B cell (primary cell): ENCODE measurements at regions not wholly inside any gene's neighbourhood (a gene's known extent, or its start where the extent isn't known, plus 50 kb on each side); places are given as distances from the start of the nearest gene placed in this dataset.

Experiments
- ATAC-seq: fragments of 200-7000 bp; cut with Tn5 transposase; one replicate; pipeline ENCODE4 v1.10.0; 2021; ENCODE audit warnings: low read depth, mild to moderate bottlenecking, moderate number of reproducible peaks, moderate library complexity
- CTCF ChIA-PET: fragments of 350-600 bp; sonication (Branson Sonifier 250); formaldehyde crosslinking; loops from one replicate; lab custom pipeline; 2021; ENCODE audit warnings: antibody characterized with exemption, inconsistent platforms; lab: Charles Lee
- POLR2A ChIA-PET: fragments of 350-600 bp; sonication (Branson Sonifier 250); formaldehyde crosslinking; loops from one replicate; lab custom pipeline; 2021; ENCODE audit warnings: antibody characterized with exemption; lab: Charles Lee
- DNase-seq: peaks from one replicate; pipeline ENCODE4 v3.0.0; 2013
- H2AFZ ChIP-seq: 2 replicates; pipeline ENCODE4 v1.6.1; 2012; ENCODE audit warnings: mild to moderate bottlenecking, low read depth, low read length; ENCODE audit not compliant: insufficient read depth, poor library complexity, severe bottlenecking
- H3K27ac ChIP-seq, 2 donors: 1 replicate in 1 of 2; 2 replicates in 1 of 2; pipeline ENCODE4 v1.5.1; 2012 to 2013; ENCODE audit warnings: low read length in 2 of 2, mild to moderate bottlenecking in 2 of 2, moderate library complexity in 1 of 2
- H3K27me3 ChIP-seq, 4 experiments: fragments of 200-600 bp in 1 of 4; sonication (generic) in 1 of 4; replicated peaks in 1 of 4; 1 replicate in 2 of 4; 2 replicates in 2 of 4; pipeline versions ENCODE4 v1.6.1 to v1.7.0; 2013 to 2016; ENCODE audit warnings: low read length in 3 of 4, mild to moderate bottlenecking in 2 of 4, mixed read lengths in 1 of 4, moderate library complexity in 1 of 4; ENCODE audit not compliant: insufficient read depth in 4 of 4, control insufficient read depth in 3 of 4; ENCODE audit errors: control extremely low read depth in 1 of 4
- H3K36me3 ChIP-seq, 2 experiments: replicated peaks in 1 of 2; 1 replicate in 1 of 2; 2 replicates in 1 of 2; pipeline versions ENCODE4 v1.6.1 to v1.7.1; 2013; ENCODE audit warnings: low read length in 1 of 2; ENCODE audit not compliant: insufficient read depth in 2 of 2, control insufficient read depth in 1 of 2; ENCODE audit errors: control extremely low read depth in 1 of 2, extremely low read depth in 1 of 2
- H3K4me1 ChIP-seq, 2 donors: fragments of 200-600 bp in 1 of 2; sonication (generic) in 1 of 2; 1 replicate in 1 of 2; 2 replicates in 1 of 2; pipeline versions ENCODE4 v1.5.1 to v1.6.1; 2013 to 2017; ENCODE audit warnings: low read length in 2 of 2; ENCODE audit not compliant: control insufficient read depth in 2 of 2, insufficient read depth in 2 of 2
- H3K4me2 ChIP-seq: replicated peaks from 2 replicates; pipeline ENCODE3; 2012; ENCODE audit warnings: mild to moderate bottlenecking, low read depth, low read length; ENCODE audit not compliant: poor library complexity, severe bottlenecking
- H3K4me3 ChIP-seq, 5 experiments: fragments of 200-600 bp in 1 of 5; sonication (generic) in 1 of 5; 1 replicate in 3 of 5; 2 replicates in 2 of 5; pipeline versions ENCODE4 v1.5.1 to v1.7.0; 2011 to 2016; ENCODE audit warnings: low read length in 4 of 5, mild to moderate bottlenecking in 4 of 5, low read depth in 2 of 5, control low read depth in 1 of 5, moderate library complexity in 1 of 5; ENCODE audit not compliant: insufficient read depth in 1 of 5; ENCODE audit errors: control extremely low read depth in 1 of 5, extremely low read depth in 1 of 5
- H3K79me2 ChIP-seq: fragments of 200-600 bp; sonication (generic); one replicate; pipeline ENCODE4 v1.6.0; 2016; ENCODE audit warnings: low read length; ENCODE audit not compliant: control insufficient read depth, insufficient read depth
- H3K9ac ChIP-seq: fragments of 200-600 bp; sonication (generic); 2 replicates; pipeline ENCODE4 v1.6.1; 2017; ENCODE audit warnings: mild to moderate bottlenecking, low read length, moderate library complexity
- H3K9me3 ChIP-seq, 3 donors: one replicate each; pipeline versions ENCODE4 v1.6.1 to v1.7.1; 2013; ENCODE audit warnings: low read length in 2 of 3; ENCODE audit not compliant: control insufficient read depth in 2 of 3, insufficient read depth in 1 of 3; ENCODE audit errors: control extremely low read depth in 1 of 3
- H4K20me1 ChIP-seq: 2 replicates; pipeline ENCODE4 v1.6.0; 2012; ENCODE audit warnings: mild to moderate bottlenecking, low read length; ENCODE audit not compliant: insufficient read depth, control insufficient read depth, poor library complexity, severe bottlenecking
- H3K27ac Mint-ChIP-seq: one replicate; pipeline ENCODE4 v1.8.0; 2021; ENCODE audit warnings: mixed read lengths
- H3K27me3 Mint-ChIP-seq: one replicate; pipeline ENCODE4 v1.8.0; 2021; ENCODE audit warnings: mixed read lengths
- H3K4me1 Mint-ChIP-seq: one replicate; pipeline ENCODE4 v1.8.0; 2021; ENCODE audit warnings: mixed read lengths
- H3K4me3 Mint-ChIP-seq: one replicate; pipeline ENCODE4 v1.8.0; 2021; ENCODE audit warnings: mixed read lengths
- H3K9me3 Mint-ChIP-seq: one replicate; pipeline ENCODE4 v1.8.0; 2022; ENCODE audit warnings: mixed read lengths; ENCODE audit not compliant: insufficient read depth
- CTCF ChIP-seq: fragments of 200-600 bp; IDR thresholded peaks from one replicate; pipeline ENCODE4 v1.8.0; 2022; ENCODE audit warnings: antibody characterized with exemption, mild to moderate bottlenecking
- EZH2 ChIP-seq: IDR thresholded peaks from 2 replicates; pipeline ENCODE4 v1.6.1; 2012; ENCODE audit warnings: borderline replicate concordance, low read depth, mild to moderate bottlenecking, moderate library complexity, low read length; ENCODE audit not compliant: insufficient read depth, poor library complexity, severe bottlenecking
- WGBS: methylation state at CpG from one replicate; pipeline ENCODE4 v1.1.5; 2013; ENCODE audit warnings: missing lambda C conversion rate; ENCODE audit not compliant: insufficient coverage; 5-methylcytosine and 5-hydroxymethylcytosine counted together
- intact Hi-C: fragments of 100-400 bp; cut with micrococcal nuclease; formaldehyde crosslinking; loops from one replicate; pipeline ENCODE4 v1.10.0; 2022

- H3K4me3 Mint-ChIP-seq: no peak overlapping the region
- Histone ChIP-seq H3K36me3 (no peaks in the 10 kb centered on the region), H3K27me3 (no peaks in the 10 kb centered on the region), H3K4me1 (no peaks in the 10 kb centered on the region), H3K79me2 (no peaks in the 10 kb centered on the region), H3K27ac (no peak overlapping the region), H2AFZ (no peak overlapping the region), H4K20me1 (no peaks in the 10 kb centered on the region), H3K9ac (no peak overlapping the region), H3K4me2 (no peak overlapping the region), H3K4me3 (no peak overlapping the region), H3K9me3 (peaks cover 1 to 7% (median 5%) of the 10 kb centered on the region in 3 donors)
- ATAC-seq (no peak), DNase-seq (no peak)
- peaks cover 9% of the 10 kb centered on the region for H3K9me3 Mint-ChIP-seq
- TF ChIP-seq EZH2 (no peak), CTCF (no peak)
- WGBS: 45% methylated on average over 1 of the region's 5 CpGs
- H3K27ac Mint-ChIP-seq: no peak overlapping the region
- H3K4me1 Mint-ChIP-seq: no peaks in the 10 kb centered on the region
- POLR2A ChIA-PET: no interaction called here
- H3K27me3 Mint-ChIP-seq: peaks cover 4% of the 10 kb centered on the region
- CTCF ChIA-PET: no interaction called here
- intact Hi-C loops: no loop called here
Measured at GRCh38 chr14:97315790-97316189, 518.6 kb downstream of the VRK1 start.

- Mint-ChIP-seq H3K4me1 (no peaks in the 10 kb centered on the region), H3K27ac (no peak overlapping the region), H3K27me3 (peaks cover 3% of the 10 kb centered on the region), H3K4me3 (no peak overlapping the region), H3K9me3 (peaks cover 6% of the 10 kb centered on the region)
- no peak overlapping the region for H2AFZ ChIP-seq
- no peaks in the 10 kb centered on the region for H3K27me3 ChIP-seq
- H3K4me3 ChIP-seq: no peak overlapping the region
- POLR2A ChIA-PET: no interaction called here
- no peaks in the 10 kb centered on the region for H3K4me1 ChIP-seq
- DNase-seq: no peak
- 80% methylated on average over 1 of the region's 2 CpGs for WGBS
- no peak overlapping the region for H3K9ac ChIP-seq
- H4K20me1 ChIP-seq: no peaks in the 10 kb centered on the region
- H3K9me3 ChIP-seq: peaks cover 1 to 7% (median 6%) of the 10 kb centered on the region in 3 donors
- intact Hi-C loops: no loop called here
- ATAC-seq: no peak
- H3K79me2 ChIP-seq: no peaks in the 10 kb centered on the region
- H3K4me2 ChIP-seq: no peak overlapping the region
- TF ChIP-seq EZH2 (no peak), CTCF (no peak)
- H3K27ac ChIP-seq: no peak overlapping the region
- no peaks in the 10 kb centered on the region for H3K36me3 ChIP-seq
- CTCF ChIA-PET: no interaction called here
Measured at GRCh38 chr14:97318380-97318779, 521.2 kb downstream of the VRK1 start.
